ENCODE measurements at regions not wholly inside any gene's neighbourhood (a gene's known extent, or its start where the extent isn't known, plus 50 kb on each side); places are given as distances from the start of the nearest gene placed in this dataset.
"Not testable (repeated sequence)": the region's sequence is repeated elsewhere in the genome, so short reads cannot be mapped to it uniquely, and the experiment has no call there.

DNA sequence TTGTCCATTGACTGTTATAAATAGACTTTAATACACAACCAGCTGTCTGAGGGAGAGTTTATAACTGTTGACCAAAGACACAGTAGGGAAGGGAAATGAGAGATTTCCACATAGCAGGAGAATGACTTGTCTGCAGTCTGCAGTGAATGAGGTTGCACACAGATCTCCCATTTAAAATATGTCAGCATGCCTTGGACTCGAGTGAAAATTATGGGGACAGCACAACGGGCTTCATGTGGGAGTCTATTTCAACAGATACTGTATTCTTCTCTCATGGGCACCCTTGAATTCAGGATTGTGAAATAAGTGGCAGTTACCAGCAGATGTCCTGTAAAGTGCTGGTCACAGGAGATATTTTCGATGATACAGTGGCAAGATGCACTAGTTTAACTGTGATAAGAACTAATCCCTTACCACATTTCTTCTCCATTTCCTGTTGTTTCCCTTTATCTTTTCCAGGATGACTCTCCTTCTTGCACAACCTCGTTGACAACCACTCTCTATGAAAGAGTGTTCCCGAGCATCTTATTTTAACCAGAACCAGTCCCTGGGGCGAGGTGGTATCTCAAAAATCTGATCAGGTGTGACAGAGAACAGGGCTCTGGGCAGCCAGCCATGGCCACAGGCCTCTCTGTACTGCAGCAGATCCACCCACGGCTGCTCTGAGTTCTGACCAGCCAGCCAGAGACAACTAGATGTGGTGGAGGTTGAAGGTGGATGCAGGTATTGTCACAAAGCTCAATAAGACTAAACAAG lies 51.5 kb upstream of the MAP3K1 start:
- no peak for DNase-seq

DNA sequence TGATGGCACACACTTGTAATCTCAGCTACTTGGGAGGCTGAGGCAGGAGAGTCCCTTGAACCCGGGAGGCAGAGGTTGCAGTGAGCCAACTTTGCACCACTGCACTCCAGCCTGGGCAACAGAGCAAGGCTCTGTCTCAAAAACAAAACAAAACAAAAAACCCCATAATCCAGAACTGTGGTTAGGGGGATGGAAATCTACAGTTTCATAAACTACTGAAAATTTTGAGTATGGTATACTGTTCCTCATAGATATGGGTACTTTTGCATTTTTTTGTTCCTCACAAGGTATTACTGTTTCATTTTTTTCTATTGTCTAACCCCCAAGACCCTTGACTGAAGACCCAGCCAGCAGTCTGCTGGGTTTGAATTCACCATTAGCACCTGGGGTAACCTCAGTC lies 52.2 kb upstream of the MAP3K1 start:
- DNase-seq, result no peak

DNA sequence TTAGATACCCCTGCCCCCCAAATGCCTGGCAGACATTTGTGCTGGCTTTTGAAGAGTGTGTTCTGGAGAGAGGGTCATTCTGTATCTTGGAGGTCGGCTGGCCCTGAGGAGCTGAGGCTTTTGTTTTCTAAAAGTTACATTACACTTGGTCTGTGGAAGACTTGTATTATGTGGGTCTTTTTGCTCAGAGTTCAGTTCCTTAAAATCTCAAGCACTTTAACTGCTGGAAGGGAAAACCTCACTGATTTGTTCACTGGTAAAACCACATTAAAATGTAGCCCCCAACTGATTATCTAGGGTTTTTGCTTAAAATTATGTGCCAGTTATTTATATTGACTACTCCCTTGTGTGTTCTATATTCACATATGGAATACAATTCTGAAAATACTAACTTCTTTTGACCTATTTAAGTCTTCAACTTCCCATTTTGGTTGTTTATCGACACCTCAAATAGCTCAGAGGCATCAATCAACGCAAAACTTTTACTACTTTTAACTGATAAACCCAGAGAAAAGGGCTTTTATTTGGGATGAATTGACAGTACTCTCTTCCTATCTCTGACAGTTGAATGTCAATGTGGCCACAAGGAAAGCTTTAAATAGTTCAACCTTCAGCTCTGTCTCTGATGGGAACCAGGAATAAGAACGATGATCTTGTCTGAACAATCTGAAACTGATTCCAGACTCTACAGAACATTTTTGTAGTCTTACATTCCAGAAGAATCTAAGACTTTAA lies 54.0 kb upstream of the MAP3K1 start:
- DNase-seq, result no peak

DNA sequence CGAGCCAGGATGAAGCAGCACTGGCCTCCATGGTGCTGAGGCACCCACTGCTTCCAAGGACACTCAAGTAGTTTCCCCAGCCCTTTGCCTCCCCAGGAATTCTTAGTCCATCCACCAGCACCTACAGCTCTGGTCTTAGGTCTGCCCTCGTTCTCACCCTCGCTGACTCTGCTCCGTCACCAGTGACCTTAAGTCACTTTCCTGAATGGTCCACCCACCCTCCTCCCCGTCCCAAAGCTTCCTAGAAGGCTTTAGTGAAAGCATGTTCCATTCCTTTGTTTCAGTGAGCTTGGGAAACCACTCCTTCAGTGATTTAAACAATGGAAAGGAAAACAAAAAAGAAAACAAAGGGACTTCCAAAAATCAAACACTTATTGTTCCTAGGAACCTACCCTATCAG lies 54.6 kb upstream of the MAP3K1 start:
- no peak for DNase-seq

DNA sequence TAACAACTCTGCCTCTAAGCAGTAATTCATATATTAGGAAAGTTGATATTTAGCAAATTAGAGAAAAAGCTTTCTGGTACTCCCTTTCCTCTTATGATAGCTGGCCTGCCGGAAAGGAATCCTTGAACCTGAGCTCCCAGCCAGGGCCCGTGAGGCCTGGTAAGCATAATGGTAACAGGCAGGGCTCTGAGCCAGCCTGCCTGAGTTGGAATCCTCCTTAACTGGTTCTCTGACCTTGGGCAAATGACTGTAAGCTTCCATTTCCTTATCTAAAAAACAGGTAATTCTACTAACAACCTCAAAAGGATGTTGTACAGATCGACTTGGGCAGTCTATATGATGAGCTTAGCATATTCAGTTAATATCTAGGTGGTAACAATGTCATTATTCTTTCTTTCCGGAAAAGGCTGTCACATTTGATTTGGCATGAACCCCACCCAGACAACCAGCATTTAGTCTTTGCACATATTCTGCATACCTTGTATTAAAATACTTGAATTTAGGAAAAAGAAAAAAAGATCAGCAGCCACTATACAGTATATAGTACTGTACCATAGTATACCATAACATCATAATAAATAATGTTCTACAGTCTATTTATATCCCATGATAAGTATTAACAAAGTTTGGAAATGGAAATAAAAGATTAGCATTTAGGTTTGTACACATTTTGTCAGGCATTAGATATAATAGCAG lies 55.7 kb upstream of the MAP3K1 start:
- no peak for DNase-seq

DNA sequence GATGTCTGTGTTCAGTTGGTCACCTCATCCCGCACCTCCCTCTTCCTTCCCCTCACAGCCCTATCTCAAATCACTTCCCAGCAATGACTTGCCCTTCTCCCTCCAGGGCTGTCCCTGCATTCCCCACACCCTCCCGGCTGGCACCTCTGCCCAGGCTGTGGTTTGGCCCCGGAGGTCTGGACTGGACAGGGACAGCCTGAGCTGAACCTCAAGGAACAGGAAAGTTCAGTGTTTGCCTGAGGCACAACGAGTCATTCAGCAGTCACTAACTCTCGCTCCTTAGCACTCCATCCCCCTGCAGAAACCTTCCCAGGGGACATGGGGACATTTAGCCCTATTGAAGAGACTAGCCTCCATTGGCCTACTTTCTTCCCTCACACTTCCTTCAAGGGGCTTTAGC lies 58.3 kb upstream of the MAP3K1 start:
- no peak for DNase-seq

DNA sequence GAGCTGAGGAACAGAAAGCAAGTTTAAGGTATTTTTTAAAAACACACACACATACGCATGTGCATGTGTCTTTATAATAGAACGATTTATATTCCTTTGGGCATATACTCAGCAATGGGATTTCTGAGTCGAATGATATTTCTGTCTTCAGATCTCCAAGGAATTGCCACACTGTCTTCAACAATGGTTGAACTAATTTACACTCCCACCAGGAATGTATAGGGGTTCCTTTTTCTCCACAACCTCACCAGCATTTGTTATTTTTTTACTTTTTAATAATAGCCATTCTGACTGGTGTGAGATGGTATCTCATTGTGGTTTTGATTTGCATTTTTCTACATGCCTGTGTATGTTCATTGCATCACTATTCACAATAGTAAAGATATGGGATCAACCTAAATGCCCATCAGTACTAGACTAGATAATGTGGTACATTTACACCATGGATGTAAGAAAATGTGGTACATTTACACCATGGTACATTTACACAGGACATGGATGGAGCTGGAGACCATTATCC lies 60.3 kb upstream of the MAP3K1 start:
- no peak for DNase-seq

DNA sequence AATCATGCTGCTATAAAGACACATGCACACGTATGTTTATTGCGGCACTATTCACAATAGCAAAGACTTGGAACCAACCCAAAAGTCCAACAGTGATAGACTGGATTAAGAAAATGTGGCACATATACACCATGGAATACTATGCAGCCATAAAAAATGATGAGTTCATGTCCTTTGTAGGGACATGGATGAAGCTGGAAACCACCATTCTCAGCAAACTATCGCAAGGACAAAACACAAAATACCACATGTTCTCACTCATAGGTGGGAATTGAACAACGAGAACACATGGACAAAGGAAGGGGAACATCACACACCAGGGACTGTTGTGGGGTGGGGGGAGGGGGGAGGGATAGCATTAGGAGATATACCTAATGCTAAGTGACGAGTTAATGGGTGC lies 61.8 kb upstream of the MAP3K1 start:
- DNase-seq, result not testable (repeated sequence)

DNA sequence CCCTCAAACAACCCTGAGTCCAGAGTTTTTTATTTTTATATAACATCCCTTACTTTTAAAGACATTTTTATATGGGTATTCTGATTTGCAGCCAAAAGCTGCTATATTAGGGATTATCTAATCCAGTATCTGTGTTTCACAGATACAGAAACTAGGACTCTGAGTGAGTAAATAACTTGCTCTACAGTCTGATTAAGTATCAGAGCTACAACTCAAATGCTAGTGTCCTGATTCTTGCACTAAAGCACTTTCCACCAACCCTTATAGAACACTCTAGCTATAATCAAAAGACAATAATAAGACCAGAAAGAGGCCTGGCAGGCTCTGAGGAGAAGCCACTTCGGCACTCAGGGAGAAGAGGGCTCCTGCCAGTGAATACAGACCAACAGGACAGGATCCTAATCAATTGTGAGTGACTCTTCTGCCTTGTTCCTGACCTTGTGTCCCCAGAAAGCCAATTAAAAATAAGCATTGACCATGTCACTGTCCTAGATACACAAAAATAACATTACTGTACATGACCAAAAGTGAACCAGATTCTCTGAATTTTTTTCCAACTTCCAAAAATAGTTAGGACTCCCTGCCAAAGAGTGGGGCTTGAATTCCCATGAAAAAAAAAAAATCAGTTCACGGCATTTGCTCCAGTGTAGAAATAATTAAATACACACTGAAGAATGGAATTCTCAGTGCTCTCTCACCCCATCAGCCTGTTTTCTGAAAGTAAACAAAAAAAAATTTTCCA lies 63.6 kb upstream of the MAP3K1 start:
- no peak for DNase-seq

DNA sequence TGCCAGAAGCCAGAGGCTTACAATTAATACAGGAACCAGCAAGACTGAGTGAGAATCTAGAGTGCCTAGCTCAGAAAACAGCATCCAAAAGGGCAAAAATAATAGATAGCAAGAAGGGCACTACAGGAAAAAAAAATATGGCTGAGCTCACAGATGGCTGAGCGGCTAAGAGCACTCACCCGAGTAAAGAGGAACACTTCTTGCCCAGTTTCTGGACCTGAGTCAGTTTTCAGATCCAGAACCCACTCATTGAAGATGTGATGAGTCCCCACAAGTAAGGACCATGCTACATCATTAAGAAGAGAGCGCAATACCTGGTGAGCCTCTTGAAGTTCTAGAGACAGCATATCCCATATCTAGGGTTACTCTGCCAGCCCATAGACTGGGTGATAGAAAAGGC lies 65.5 kb upstream of the MAP3K1 start:
- DNase-seq, result no peak

DNA sequence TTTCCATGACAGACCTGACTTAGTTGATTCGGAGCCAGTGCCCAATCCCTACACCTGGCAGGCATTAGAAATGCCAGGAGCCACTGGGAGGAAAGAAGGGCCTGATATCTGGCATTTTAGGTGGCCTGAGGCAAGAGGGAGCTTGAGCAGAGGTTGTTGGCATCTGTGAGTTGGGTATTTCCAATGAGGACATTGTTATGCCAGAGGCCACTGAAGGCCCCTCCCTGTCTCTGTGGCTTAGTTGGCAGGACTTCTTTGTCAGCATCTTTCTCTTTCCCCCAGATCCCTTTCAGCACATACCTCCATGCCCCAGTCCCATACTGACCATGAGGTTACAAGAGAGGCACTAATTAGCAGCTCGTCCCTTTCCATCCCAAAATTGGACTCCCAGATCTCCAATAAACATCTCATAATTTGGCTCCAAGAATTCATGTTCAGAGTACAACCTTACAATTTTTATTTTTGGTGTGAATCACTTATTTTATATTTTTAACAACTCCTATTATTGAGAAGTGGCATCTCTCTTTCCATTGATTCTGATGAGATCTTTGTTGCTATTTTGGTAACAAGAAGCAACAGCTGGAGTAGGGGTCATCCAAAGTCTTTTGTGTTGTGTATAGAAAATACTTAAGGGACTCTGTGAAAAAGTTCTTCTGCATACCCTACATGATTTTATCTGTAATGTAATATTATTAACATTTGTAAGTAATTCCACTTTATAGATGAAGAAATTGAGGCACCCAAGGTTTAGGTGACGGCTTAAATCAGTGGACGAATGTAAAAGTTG lies 68.6 kb upstream of the MAP3K1 start:
- DNase-seq, result no peak

DNA sequence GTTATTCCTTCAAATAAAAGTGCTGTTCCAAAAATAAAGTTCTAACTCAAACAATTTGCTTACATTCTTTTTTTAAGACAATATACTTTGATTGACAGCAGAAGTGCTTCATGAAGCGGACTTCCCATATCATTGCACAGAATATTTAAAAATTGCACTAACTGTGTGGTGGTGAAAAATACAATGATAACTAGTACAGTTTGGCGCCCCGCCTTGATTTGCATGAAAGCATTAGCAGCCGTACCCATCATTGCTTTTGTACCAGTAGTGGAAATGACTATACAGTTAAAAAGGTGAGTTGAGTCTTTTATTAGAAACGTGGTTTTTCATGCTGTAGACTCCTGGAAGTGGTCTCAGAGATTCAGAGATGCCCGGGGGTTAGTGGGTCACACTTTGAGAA lies 69.5 kb upstream of the MAP3K1 start:
- DNase-seq, result no peak

DNA sequence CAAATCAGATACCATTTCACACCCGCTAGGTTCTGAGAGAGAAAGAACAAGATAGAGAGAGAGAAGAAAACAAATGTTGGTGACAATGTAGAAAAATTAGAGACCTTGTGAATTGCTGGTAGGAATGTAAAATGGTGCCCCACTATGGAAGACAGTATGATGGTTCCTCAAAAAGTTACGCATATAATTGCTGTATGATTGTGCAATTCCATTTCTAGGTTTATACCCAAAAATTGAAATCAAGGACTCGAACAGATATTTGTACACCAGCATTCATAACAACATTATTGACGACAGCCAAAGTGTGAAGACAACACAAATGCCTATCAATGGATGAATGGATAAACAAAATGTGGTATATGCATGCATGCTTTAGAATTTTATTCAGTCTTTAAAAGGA lies 74.5 kb upstream of the MAP3K1 start:
- no peak for DNase-seq

DNA sequence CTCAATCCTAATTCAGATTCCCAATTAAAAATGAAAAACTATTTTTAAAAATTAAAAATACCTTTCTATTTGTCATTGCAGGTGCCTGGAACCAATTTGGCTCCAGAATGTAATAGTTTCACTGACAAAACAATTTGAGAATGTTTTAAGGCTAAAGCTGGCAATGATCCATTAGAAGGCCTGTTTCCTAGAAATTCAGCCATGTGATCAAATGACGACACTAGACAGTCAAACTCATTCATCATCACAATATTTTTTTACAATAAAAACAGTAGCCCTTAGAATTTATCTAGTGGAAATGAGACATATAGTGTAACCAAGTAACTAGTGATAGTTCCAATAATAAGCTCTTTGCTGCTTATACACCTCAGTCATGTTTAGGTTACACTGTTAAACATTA lies 75.4 kb upstream of the MAP3K1 start:
- DNase-seq, result no peak

DNA sequence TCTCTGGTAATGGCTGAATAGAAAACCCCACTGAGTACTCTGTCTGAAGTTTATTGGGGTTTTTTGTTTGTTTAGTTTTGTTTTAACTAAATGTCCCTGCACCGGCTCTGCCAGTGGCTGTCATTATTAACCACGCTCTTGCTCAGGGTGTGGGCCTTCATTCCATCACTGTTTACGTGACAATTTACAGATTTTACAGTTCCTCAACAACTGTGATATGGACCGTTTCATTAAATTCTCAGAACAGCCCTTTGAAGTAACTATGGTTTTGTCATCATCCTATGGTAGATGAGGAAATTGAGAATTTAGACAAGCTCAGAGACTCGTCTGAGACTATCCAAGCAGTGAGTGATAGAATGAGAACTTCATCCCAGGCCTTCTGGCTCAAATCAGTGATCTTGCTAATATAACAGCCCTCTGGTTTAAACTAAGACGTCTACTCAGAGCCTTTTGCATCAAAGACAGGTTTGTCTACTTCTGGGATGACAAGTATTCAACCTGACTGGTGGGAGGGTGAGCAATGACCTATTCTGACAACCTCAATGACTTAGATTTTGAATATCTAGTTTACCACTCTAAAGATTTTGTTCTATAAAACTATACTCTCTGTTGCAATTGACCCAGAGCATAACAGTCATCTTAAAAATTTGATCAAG lies 77.3 kb upstream of the MAP3K1 start:
- no peak for DNase-seq

DNA sequence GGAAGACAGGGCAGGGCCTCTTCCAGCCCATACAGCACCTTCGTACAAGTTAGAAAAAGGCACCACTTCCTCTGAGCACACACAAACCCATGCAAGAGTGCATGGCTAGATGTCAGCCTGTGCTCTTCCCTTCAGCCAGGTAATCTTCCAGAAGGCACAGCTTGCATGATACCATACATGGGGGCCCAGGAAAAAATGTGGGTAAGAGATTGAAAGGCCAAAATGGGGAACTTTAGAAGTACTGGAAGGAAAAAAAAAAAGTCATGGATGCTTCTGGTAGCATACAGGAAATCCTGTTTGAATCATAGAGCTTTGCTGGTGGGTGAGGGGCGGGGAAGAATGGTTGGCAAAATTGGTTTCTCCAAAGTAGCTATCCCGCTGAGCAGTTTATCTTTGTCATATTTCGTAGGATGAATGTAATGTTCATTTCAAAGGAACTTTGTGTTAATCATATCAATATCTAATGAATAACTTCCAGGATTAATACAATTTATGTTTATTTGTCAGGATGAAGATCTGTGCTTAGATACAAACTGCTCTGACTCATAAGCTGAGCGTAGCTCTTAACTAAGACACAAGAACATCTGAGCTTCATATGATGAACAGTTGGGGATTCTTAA lies 78.2 kb upstream of the MAP3K1 start:
- DNase-seq, result no peak

DNA sequence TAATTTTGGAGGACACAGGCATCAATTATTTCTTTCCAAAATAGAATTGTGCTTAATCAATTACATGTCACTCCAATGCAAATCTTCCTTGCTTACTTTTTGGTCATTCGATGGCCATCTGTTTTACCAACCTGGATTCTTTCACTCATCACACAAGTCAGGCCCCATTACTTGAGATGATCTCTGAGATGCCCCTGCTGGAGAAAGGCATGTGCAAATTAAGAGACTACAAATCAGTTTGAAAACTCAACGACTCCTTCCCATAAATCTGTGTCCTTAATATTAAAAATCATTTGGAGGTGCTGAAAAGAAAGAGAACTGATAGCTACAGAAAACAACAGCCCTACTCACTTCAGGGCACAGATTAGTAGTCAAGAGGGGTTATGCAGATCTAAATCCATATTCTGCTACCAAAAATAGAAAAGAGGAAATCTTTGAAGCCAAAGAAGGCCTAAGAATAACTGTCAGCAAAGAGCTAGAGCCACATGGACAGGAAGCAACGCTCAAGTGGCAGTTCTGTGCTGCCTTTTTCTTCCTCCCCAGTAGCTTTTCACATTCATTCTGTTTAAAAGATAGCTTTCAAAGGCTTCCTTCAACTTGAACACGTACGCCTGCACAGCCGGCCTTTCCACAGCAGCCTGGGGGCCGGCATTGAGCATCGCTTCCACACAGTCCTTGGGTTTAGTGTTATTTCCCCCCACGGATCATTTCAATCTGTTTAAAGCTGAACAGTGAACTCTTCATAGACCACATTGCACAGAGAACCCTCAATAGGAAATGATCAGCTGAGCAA lies 79.3 kb upstream of the MAP3K1 start:
- no peak for DNase-seq

DNA sequence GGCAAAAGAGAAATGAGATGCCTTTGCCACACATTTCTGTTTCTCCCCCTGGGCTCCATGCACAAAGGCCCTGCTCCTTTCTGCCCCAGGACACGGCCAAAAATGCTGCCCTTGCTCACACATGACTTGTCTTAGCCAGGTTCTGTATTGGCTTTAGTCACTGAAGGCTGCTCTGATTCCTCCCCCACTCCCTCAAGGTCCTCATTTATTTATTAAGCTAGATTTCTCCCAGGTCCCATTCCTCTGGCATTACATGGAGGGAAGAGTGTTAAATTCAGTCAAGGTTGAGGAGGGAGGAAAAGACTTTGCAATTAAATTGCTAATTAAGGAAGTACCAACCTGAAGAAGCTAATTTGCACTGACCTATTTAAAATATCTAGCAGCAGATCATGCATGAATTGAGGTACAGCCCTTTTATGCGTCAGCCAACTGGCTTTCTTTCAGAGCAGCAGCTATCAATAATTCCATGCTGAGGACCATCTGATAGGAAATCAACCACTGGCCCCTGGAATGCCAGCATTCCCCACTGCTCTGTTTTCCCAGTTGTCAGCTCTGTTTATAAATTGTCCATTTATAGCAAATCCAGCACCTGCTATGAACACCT lies 81.2 kb upstream of the MAP3K1 start:
- DNase-seq, result no peak

DNA sequence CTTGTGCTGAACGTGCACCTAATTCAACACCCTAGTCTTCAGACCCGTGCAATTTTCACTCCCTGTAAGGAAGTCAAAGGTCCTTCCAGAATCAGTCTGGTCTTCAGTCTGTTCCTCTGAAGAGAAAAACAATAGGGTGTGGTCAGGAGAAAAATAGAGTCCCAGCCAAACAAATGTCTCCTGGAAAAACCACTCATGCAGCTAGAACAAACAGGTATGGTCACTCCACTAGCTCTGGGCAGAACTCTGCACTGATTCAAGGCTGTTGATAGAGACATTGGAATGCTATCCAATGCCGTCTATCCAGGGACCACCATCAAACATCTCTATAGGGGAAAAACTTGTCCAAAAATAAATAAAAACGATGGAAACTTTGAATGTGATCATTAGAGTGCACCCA lies 81.8 kb upstream of the MAP3K1 start:
- no peak for DNase-seq

DNA sequence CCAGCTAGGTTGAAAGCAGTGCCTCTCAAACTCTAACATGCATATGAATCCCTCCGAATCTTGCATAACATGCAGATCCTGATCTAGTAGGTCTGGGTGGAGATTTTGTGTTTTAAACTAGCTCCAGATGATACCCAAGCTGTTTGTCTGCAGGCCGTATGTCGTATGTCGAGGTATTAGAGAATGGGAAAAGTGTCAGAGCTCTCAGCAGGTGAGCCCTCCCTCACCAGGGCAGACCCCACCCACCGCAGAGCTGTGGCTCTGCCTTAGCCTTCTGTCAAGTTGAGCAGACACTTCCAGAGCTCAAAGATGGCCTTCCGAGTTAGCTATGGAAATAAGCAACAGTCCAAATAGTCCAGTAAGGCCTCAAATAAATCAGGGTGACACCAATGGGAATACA lies 83.2 kb upstream of the MAP3K1 start:
- no peak for DNase-seq
